NCI-H226 (cell line): ENCODE measurements at regions not wholly inside any gene's neighbourhood (a gene's known extent, or its start where the extent isn't known, plus 50 kb on each side); places are given as distances from the start of the nearest gene placed in this dataset.

Experiments
- DNase-seq: peaks from one replicate; pipeline ENCODE4 v3.0.0-alpha.2; 2015

- no peak for DNase-seq
Measured at GRCh38 chr3:190790185-190790584, 72.3 kb downstream of the GMNC start.

GRCh38 chr3:190786898-190787297, 75.6 kb downstream of the GMNC start:
- no peak for DNase-seq

- DNase-seq = no peak
Measured at GRCh38 chr3:190785047-190785446, 77.4 kb downstream of the GMNC start.

- DNase-seq = no peak
Measured at GRCh38 chr3:190780524-190780923, 82.0 kb downstream of the GMNC start.

- no peak for DNase-seq
Measured at GRCh38 chr3:190774633-190775032, 87.9 kb downstream of the GMNC start.

- no peak for DNase-seq
Measured at GRCh38 chr3:190773948-190774347, 88.5 kb downstream of the GMNC start.

GRCh38 chr3:190772831-190773230, 89.7 kb downstream of the GMNC start:
- DNase-seq = no peak

GRCh38 chr3:190768891-190769290, 93.6 kb downstream of the GMNC start:
- DNase-seq = no peak

GRCh38 chr3:190767851-190768250, 94.6 kb downstream of the GMNC start:
- no peak for DNase-seq

GRCh38 chr3:190764231-190765134, 98.0 kb downstream of the GMNC start:
- no peak for DNase-seq

GRCh38 chr3:190762801-190763200, 99.7 kb downstream of the GMNC start:
- no peak for DNase-seq

- peak; percentile 25 for DNase-seq
Measured at GRCh38 chr3:190747571-190747970, 114.9 kb downstream of the GMNC start.

GRCh38 chr3:190746986-190747385, 115.5 kb downstream of the GMNC start:
- DNase-seq = no peak

GRCh38 chr3:190746531-190746930, 116.0 kb downstream of the GMNC start:
- no peak for DNase-seq

GRCh38 chr3:190741788-190742187, 120.7 kb downstream of the GMNC start:
- no peak for DNase-seq

GRCh38 chr3:190739641-190740185, 122.8 kb downstream of the GMNC start:
- DNase-seq = peak; percentile 13

- DNase-seq = no peak
Measured at GRCh38 chr3:190738636-190739155, 123.8 kb downstream of the GMNC start.

- no peak for DNase-seq
Measured at GRCh38 chr3:190737446-190737845, 125.0 kb downstream of the GMNC start.

- DNase-seq = no peak
Measured at GRCh38 chr3:190734490-190734889, 128.0 kb downstream of the GMNC start.

- no peak for DNase-seq
Measured at GRCh38 chr3:190733591-190734146, 128.8 kb downstream of the GMNC start.

- no peak for DNase-seq
Measured at GRCh38 chr3:190731596-190731995, 130.9 kb downstream of the GMNC start.

GRCh38 chr3:190728574-190729246, 133.8 kb downstream of the GMNC start:
- peak; percentile 9 for DNase-seq

- DNase-seq = no peak
Measured at GRCh38 chr3:190722181-190722905, 140.2 kb downstream of the GMNC start.
